Karpas-422 (cell line): ENCODE measurements at regions not wholly inside any gene's neighbourhood (a gene's known extent, or its start where the extent isn't known, plus 50 kb on each side); places are given as distances from the start of the nearest gene placed in this dataset.

Experiments
- DNase-seq: peaks from one replicate; pipeline ENCODE4 v3.0.0-alpha.2; 2015
- H2AFZ ChIP-seq: fragments of 200-600 bp; sonication (generic); 2 replicates; pipeline ENCODE4 v1.6.1; 2014; ENCODE audit warnings: antibody characterized with exemption, low read length, mixed read lengths
- H3K27ac ChIP-seq: fragments of 200-600 bp; sonication (generic); 2 replicates; pipeline ENCODE4 v1.5.1; 2014; ENCODE audit warnings: mild to moderate bottlenecking, low read length, moderate library complexity
- H3K27me3 ChIP-seq: fragments of 200-600 bp; sonication (generic); 2 replicates; pipeline ENCODE4 v1.6.1; 2014; ENCODE audit warnings: low read length, mixed read lengths
- H3K36me3 ChIP-seq: fragments of 200-600 bp; sonication (generic); 2 replicates; pipeline ENCODE4 v1.6.1; 2014; ENCODE audit warnings: low read length, mixed read lengths; ENCODE audit not compliant: insufficient read depth
- H3K4me1 ChIP-seq: fragments of 200-600 bp; sonication (generic); 2 replicates; pipeline ENCODE4 v1.6.1; 2014; ENCODE audit warnings: mild to moderate bottlenecking, low read length, mixed read lengths
- H3K4me2 ChIP-seq: fragments of 200-600 bp; sonication (generic); 2 replicates; pipeline ENCODE4 v1.6.1; 2014; ENCODE audit warnings: low read length, low read depth, mild to moderate bottlenecking; ENCODE audit not compliant: poor library complexity, severe bottlenecking
- H3K4me3 ChIP-seq: fragments of 200-600 bp; sonication (generic); 2 replicates; pipeline ENCODE4 v1.5.1; 2014; ENCODE audit warnings: mild to moderate bottlenecking, antibody characterized with exemption, low read length, mixed read lengths
- H3K79me2 ChIP-seq: fragments of 200-600 bp; sonication (generic); 2 replicates; pipeline ENCODE4 v1.6.1; 2014; ENCODE audit warnings: mild to moderate bottlenecking, low read length, mixed read lengths
- H3K9ac ChIP-seq: fragments of 200-600 bp; sonication (generic); 2 replicates; pipeline ENCODE4 v1.6.0; 2014; ENCODE audit warnings: low read length
- H3K9me2 ChIP-seq: fragments of 200-600 bp; sonication (generic), shearing (Covaris generic); replicated peaks from 2 replicates; pipeline ENCODE4 v1.6.0; 2014; ENCODE audit warnings: mild to moderate bottlenecking, low read length, moderate library complexity; ENCODE audit not compliant: insufficient read depth
- H3K9me3 ChIP-seq: fragments of 300-700, 200-600 bp; sonication (generic); 2 replicates; pipeline ENCODE4 v1.6.1; 2014; ENCODE audit warnings: low read length, mixed read lengths
- H4K20me1 ChIP-seq: fragments of 200-600 bp; sonication (generic); 2 replicates; pipeline ENCODE4 v1.6.1; 2014; ENCODE audit warnings: mild to moderate bottlenecking, antibody characterized with exemption, low read length, low read depth; ENCODE audit not compliant: insufficient read depth

DNA sequence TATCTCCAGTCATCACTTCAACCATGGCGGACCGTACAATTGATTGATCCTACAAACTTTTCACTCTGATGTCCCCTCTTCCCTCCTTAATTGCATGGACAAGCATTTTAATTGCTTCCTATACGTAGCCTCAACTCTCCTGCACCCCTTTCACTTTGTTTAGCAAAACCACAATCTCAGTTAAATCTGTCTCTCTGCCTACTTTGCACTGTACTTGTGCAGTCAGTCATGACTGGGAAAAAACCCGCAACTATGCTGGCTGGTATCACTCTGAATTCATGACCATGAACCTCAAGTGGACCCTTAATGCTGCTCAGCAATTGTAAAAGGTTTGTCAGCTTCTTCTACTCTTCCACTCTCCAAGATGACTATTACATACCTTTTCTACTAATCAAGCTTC is 51.7 kb upstream of the AFF2 start:
- H3K9me2 ChIP-seq, result no peaks in the 10 kb centered on the region
- peak overlapping the region; percentile 51 for H3K27ac ChIP-seq
- no peaks in the 10 kb centered on the region for H3K9me3 ChIP-seq
- no peaks in the 10 kb centered on the region for H3K79me2 ChIP-seq
- no peaks in the 10 kb centered on the region for H4K20me1 ChIP-seq
- H3K36me3 ChIP-seq, result no peaks in the 10 kb centered on the region
- peak overlapping the region; percentile 40 for H3K4me2 ChIP-seq
- H3K4me3 ChIP-seq, result peak overlapping the region; percentile 9
- peak overlapping the region; percentile 29; the same call in 1 of the 2 replicates for H2AFZ ChIP-seq
- H3K4me1 ChIP-seq, result peaks cover 39% of the 10 kb centered on the region
- peak; percentile 66 for DNase-seq
- H3K27me3 ChIP-seq, result no peaks in the 10 kb centered on the region
- H3K9ac ChIP-seq, result peak overlapping the region; percentile 15; the same call in 1 of the 2 replicates
